HG03469 (cell line): ENCODE measurements at regions not wholly inside any gene's neighbourhood (a gene's known extent, or its start where the extent isn't known, plus 50 kb on each side); places are given as distances from the start of the nearest gene placed in this dataset.
A peak's percentile ranks its signal among the peaks of the same experiment; 100 is the strongest.

Experiments
- ATAC-seq: cut with Tn5 transposase; IDR thresholded peaks from one replicate; pipeline ENCODE4 v1.9.1; 2021; ENCODE audit warnings: mild to moderate bottlenecking, moderate library complexity, moderate number of reproducible peaks; ENCODE audit not compliant: unreplicated experiment

GRCh38 chr16:85989863-85990643, 91.1 kb downstream of the IRF8 start:
- no peak for ATAC-seq

GRCh38 chr16:85990861-85991301, 91.9 kb downstream of the IRF8 start:
- no peak for ATAC-seq

- ATAC-seq, result no peak
Observed at GRCh38 chr16:85991425-85991824, 92.5 kb downstream of the IRF8 start.

GRCh38 chr16:85991856-85992255, 92.9 kb downstream of the IRF8 start:
- ATAC-seq, result no peak

- ATAC-seq, result no peak
Observed at GRCh38 chr16:85992359-85992758, 93.4 kb downstream of the IRF8 start.

- no peak for ATAC-seq
Observed at GRCh38 chr16:85992779-85993178, 93.8 kb downstream of the IRF8 start.

GRCh38 chr16:85994492-85995490, 95.8 kb downstream of the IRF8 start:
- no peak for ATAC-seq

- ATAC-seq, result no peak
Observed at GRCh38 chr16:85995541-85996423, 96.8 kb downstream of the IRF8 start.

GRCh38 chr16:85996843-85997242, 97.9 kb downstream of the IRF8 start:
- no peak for ATAC-seq

GRCh38 chr16:85998171-85998867, 99.4 kb downstream of the IRF8 start:
- ATAC-seq, result no peak

GRCh38 chr16:85998868-85999729, 100.1 kb downstream of the IRF8 start:
- no peak for ATAC-seq

- no peak for ATAC-seq
Observed at GRCh38 chr16:85999778-86000177, 100.8 kb downstream of the IRF8 start.

- no peak for ATAC-seq
Observed at GRCh38 chr16:86002178-86002900, 103.4 kb downstream of the IRF8 start.

- no peak for ATAC-seq
Observed at GRCh38 chr16:86007524-86007923, 108.6 kb downstream of the IRF8 start.

GRCh38 chr16:86010680-86011141, 111.7 kb downstream of the IRF8 start:
- ATAC-seq, result no peak

- ATAC-seq, result peak; percentile 45
Observed at GRCh38 chr16:86011532-86011931, 112.6 kb downstream of the IRF8 start.

- ATAC-seq, result no peak
Observed at GRCh38 chr16:86012221-86012620, 113.3 kb downstream of the IRF8 start.

- ATAC-seq, result no peak
Observed at GRCh38 chr16:86013867-86014266, 114.9 kb downstream of the IRF8 start.
